ENCODE measurements at regions not wholly inside any gene's neighbourhood (a gene's known extent, or its start where the extent isn't known, plus 50 kb on each side); places are given as distances from the start of the nearest gene placed in this dataset.
"Not testable (repeated sequence)": the region's sequence is repeated elsewhere in the genome, so short reads cannot be mapped to it uniquely, and the experiment has no call there.

DNA sequence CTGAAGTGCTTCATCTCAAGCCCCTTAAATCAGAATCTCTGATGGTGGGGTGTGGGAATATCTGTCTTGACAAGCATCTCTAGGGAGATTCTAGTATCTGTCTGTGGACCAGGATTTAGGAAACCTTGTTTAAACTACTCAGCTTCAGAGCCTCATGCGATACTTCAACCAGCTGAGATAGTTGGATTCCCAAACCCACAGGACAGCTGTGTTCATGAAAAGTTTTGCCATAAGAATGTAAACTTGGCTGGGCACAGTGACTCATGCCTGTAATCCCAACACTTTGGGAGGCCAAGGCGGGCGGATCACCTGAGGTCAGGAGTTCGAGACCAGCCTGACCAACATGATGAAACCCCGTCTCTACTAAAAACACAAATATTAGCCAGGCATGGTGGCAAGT lies 395.1 kb downstream of the BCOR start:
- intact Hi-C loops (cut with micrococcal nuclease); in situ Hi-C loops (cut with MboI; ENCODE audit: low sequenced_read_pairs); H2BK20ac ChIP-seq (ENCODE audit: low read depth, low read length); CTCF ChIA-PET; H3K9ac ChIP-seq (ENCODE audit: low read depth, low read length); H3K14ac ChIP-seq (replicated peaks; ENCODE audit: low read depth, low read length); POLR2A ChIA-PET (ENCODE audit: unreplicated experiment); H3K4ac ChIP-seq (ENCODE audit: low read depth, low read length); H3K56ac ChIP-seq (ENCODE audit: extremely low read depth, insufficient read depth, low read length); H4K5ac ChIP-seq (ENCODE audit: low read depth, low read length); H2BK5ac ChIP-seq (ENCODE audit: low read depth, low read length, poor library complexity, severe bottlenecking); H3K23ac ChIP-seq (ENCODE audit: low read depth, low read length); H3K4me2 ChIP-seq (ENCODE audit: low read depth, low read length); H2BK120ac ChIP-seq (ENCODE audit: low read depth, low read length); H4K91ac ChIP-seq (ENCODE audit: insufficient read depth, low read depth, low read length); H3K4me3 ChIP-seq (ENCODE audit: insufficient read depth, low read depth, low read length); H2AK9ac ChIP-seq (replicated peaks; ENCODE audit: low read depth, low read length, poor library complexity); H3K79me1 ChIP-seq (ENCODE audit: low read depth in 1 of 2, low read length in 2 of 2); H3K4me1 ChIP-seq (ENCODE audit: control insufficient read depth, insufficient read depth, low read length); H3K36me3 ChIP-seq (ENCODE audit: control insufficient read depth, insufficient read depth, low read length); H2BK15ac ChIP-seq (ENCODE audit: low read depth, low read length); dilution Hi-C loops (cut with HindIII; ENCODE audit: low sequenced_read_pairs, unreplicated experiment); H2AK5ac ChIP-seq (ENCODE audit: low read depth, low read length); H2AFZ ChIP-seq (replicated peaks; ENCODE audit: low read length, poor library complexity); BruUV-seq (replicated peaks); H3K9me1 ChIP-seq (ENCODE audit: insufficient read depth, low read length); H3K27me3 ChIP-seq (ENCODE audit: control insufficient read depth, insufficient read depth, low read length); H3K18ac ChIP-seq (ENCODE audit: low read depth, low read length); H3K9me3 ChIP-seq (ENCODE audit: control insufficient read depth, insufficient read depth, low read length); H4K20me1 ChIP-seq (ENCODE audit: insufficient read depth, low read length); H3K27ac ChIP-seq (ENCODE audit: insufficient read depth, low read length); H4K8ac ChIP-seq (ENCODE audit: low read depth in 2 of 2, low read length in 2 of 2): not testable (repeated sequence)
- WGBS, 2 experiments (ENCODE audit: extremely low coverage in 2 of 2, insufficient read length in 1 of 2) = 100% methylated on average over 1 of the region's 5 CpGs; no CpG with 5 or more reads in 1 of the 2 experiments
- peak; percentile 15 for DNase-seq
- ATAC-seq (ENCODE audit: low read depth) = peak; percentile 14; the same call in 1 of the 2 replicates

Measured in IMR-90 (cell line).